WERI-Rb-1 (cell line): ENCODE measurements at regions not wholly inside any gene's neighbourhood (a gene's known extent, or its start where the extent isn't known, plus 50 kb on each side); places are given as distances from the start of the nearest gene placed in this dataset.

Experiments
- DNase-seq: peaks from one replicate; pipeline ENCODE4 v3.0.0-alpha.2; 2020
- H3K27ac ChIP-seq: fragments of 250-450 bp; sonication (Bioruptor Pico); 2 replicates; pipeline ENCODE4 v1.5.1; 2020; ENCODE audit warnings: mild to moderate bottlenecking, moderate library complexity
- H3K27me3 ChIP-seq: fragments of 250-450 bp; sonication (Bioruptor Pico); 2 replicates; pipeline ENCODE4 v1.5.1; 2021; ENCODE audit warnings: mild to moderate bottlenecking, low read depth, moderate library complexity; ENCODE audit not compliant: insufficient read depth, severe bottlenecking
- H3K36me3 ChIP-seq: fragments of 250-450 bp; sonication (Bioruptor Pico); 2 replicates; pipeline ENCODE4 v1.5.1; 2020; ENCODE audit warnings: mild to moderate bottlenecking, moderate library complexity
- H3K4me3 ChIP-seq: 2 replicates; pipeline ENCODE4 v1.5.1; 2011; ENCODE audit warnings: low read depth, mild to moderate bottlenecking, control low read depth, low read length
- H3K9me3 ChIP-seq: fragments of 250-450 bp; sonication (Bioruptor Pico); 2 replicates; pipeline ENCODE4 v1.5.1; 2021; ENCODE audit warnings: mild to moderate bottlenecking, moderate library complexity; ENCODE audit not compliant: severe bottlenecking
- TF ChIP-seq, protein P1 (sequence below): IDR thresholded peaks from 2 replicates; pipeline ENCODE4 v1.5.1; 2011; ENCODE audit warnings: low read depth, mild to moderate bottlenecking, control low read depth, inconsistent platforms, low read length

DNA sequence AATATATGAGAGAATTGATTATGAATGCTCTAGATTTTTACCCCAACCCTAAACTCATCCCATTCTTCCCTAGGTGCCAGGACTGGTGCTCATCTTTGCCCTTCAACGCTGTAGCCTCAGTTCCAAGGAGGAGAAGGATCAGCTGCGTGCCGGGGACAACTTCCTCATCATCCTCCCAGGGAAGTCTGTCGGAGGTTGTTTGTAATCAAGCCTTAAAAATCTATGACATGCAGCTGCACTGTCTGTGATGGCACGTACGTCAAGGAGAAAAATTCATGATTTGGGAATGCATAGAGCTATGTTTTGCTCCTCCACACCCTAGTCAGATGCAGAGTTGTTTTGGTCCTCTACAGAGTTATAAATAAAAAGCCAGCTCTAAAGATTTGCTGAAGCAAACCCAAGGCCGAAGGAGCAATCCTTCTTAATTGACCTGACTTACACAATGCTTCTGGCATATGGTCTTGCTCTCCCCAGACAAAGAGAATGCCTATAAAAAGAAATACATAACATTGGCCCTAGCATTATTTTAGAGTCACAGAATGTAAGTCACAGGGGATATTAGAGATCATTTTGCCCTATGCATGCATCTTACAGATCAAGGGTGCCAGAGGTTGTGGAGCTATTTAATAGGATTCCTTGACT lies 244.2 kb downstream of the HIVEP2 start:
- DNase-seq: no peak

More for the DNA sequence above, 244.2 kb downstream of the HIVEP2 start:
- TF ChIP-seq, protein P1, sequence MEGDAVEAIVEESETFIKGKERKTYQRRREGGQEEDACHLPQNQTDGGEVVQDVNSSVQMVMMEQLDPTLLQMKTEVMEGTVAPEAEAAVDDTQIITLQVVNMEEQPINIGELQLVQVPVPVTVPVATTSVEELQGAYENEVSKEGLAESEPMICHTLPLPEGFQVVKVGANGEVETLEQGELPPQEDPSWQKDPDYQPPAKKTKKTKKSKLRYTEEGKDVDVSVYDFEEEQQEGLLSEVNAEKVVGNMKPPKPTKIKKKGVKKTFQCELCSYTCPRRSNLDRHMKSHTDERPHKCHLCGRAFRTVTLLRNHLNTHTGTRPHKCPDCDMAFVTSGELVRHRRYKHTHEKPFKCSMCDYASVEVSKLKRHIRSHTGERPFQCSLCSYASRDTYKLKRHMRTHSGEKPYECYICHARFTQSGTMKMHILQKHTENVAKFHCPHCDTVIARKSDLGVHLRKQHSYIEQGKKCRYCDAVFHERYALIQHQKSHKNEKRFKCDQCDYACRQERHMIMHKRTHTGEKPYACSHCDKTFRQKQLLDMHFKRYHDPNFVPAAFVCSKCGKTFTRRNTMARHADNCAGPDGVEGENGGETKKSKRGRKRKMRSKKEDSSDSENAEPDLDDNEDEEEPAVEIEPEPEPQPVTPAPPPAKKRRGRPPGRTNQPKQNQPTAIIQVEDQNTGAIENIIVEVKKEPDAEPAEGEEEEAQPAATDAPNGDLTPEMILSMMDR: no peak
- H3K36me3 ChIP-seq: no peaks in the 10 kb centered on the region
- no peaks in the 10 kb centered on the region for H3K9me3 ChIP-seq
- no peak overlapping the region for H3K27ac ChIP-seq
- H3K27me3 ChIP-seq: no peaks in the 10 kb centered on the region
- H3K4me3 ChIP-seq: no peak overlapping the region
